ENCODE measurements at regions not wholly inside any gene's neighbourhood (a gene's known extent, or its start where the extent isn't known, plus 50 kb on each side); places are given as distances from the start of the nearest gene placed in this dataset.

GRCh38 chr1:91160363-91161075 is 138.7 kb upstream of the ZNF644 start:
- no peak for DNase-seq (ENCODE audit: low spot score)
- in situ Hi-C loops (cut with MboI; ENCODE audit: low pct_unique_long_range_greater_than_20kb, low sequenced_read_pairs, unreplicated experiment), result loop anchor here (25.0 kb wide), 1 partner anchor 448 kb away; the partner anchor contains the start of gene BARHL2
- no peak for TF ChIP-seq CTCF (IDR thresholded peaks at IDR 0.05; ENCODE audit: extremely low read depth, insufficient read depth, missing control alignments)

DNA sequence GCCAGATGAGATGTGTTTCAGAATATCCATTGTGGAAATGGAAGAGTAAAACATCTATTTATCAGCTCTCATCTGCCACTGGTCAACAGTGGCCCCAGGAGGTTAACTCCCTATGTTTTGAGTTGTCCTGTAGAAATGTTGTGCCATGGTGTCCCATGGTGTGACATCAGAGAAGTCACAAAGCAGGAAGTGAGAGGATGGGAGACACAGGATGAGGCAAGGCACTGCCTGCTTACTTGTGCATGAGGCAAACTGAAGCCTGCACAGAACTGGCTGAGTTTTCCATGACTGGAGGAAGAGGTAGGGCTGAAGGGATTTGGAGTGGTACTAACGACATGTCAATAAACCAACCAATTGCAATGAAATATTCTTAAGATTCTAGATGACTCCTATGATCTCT is 131.5 kb upstream of the ZNF644 start:
- TF ChIP-seq CTCF (IDR thresholded peaks at IDR 0.05; ENCODE audit: extremely low read depth, insufficient read depth, missing control alignments), result no peak
- in situ Hi-C loops (cut with MboI; ENCODE audit: low pct_unique_long_range_greater_than_20kb, low sequenced_read_pairs, unreplicated experiment), result loop anchor here (25.0 kb wide), 1 partner anchor 441 kb away; the partner anchor contains the start of gene BARHL2
- DNase-seq (ENCODE audit: low spot score), result no peak

GRCh38 chr1:91152331-91152730 is 130.5 kb upstream of the ZNF644 start:
- TF ChIP-seq CTCF (IDR thresholded peaks at IDR 0.05; ENCODE audit: extremely low read depth, insufficient read depth, missing control alignments), result no peak

GRCh38 chr1:91151702-91152101 is 129.9 kb upstream of the ZNF644 start:
- no peak for DNase-seq (ENCODE audit: low spot score)
- TF ChIP-seq CTCF (IDR thresholded peaks at IDR 0.05; ENCODE audit: extremely low read depth, insufficient read depth, missing control alignments), result no peak
- in situ Hi-C loops (cut with MboI; ENCODE audit: low pct_unique_long_range_greater_than_20kb, low sequenced_read_pairs, unreplicated experiment), result loop anchor here (25.0 kb wide), 1 partner anchor 439 kb away; the partner anchor contains the start of gene BARHL2

More at GRCh38 chr1:91152331-91152730, 130.5 kb upstream of the ZNF644 start:
- in situ Hi-C loops (cut with MboI; ENCODE audit: low pct_unique_long_range_greater_than_20kb, low sequenced_read_pairs, unreplicated experiment), result loop anchor here (25.0 kb wide), 1 partner anchor 440 kb away; the partner anchor contains the start of gene BARHL2
- DNase-seq (ENCODE audit: low spot score), result no peak

DNA sequence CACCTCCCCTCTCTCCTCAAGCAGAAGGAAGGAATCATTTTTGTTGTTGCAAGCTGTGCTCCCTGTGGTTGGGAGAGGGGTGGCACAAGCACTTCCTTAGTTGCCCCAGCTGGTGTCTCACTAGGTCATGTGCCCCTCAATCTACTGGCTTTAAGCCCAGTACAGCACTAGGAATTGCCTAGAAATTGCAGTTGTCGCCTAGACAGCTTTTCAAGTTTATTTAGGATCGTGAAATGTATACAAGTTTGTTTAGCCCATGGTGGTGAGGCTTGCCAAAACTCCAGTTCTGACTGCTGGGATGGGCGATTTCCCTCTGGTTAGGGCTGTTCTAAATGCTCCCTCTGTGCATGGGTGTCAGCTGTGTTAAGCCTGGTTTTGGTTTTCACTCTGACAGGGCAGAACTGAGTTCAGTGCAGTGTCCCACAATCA is 126.8 kb upstream of the ZNF644 start:
- in situ Hi-C loops (cut with MboI; ENCODE audit: low pct_unique_long_range_greater_than_20kb, low sequenced_read_pairs, unreplicated experiment), result no loop called here
- DNase-seq (ENCODE audit: low spot score), result no peak
- TF ChIP-seq CTCF (IDR thresholded peaks at IDR 0.05; ENCODE audit: extremely low read depth, insufficient read depth, missing control alignments), result no peak

DNA sequence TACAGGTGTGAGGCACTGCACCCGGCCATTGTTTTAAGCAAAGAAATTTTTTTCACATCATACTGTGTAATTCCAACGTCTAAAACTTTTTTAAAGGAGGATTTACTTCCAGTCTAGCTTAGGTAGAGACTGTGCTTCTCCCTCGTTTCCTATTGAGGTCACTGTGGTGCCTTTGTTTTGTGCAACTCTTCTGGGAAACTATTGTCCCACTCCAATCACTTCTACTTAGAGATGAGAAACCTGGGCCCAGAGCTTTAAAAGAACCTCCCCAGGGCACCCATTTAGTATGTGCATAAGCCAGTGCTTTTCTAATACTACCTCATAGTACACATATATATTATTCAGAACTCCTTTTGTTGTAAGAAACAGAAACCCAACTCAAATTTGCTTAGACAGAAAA is 120.0 kb upstream of the ZNF644 start:
- DNase-seq (ENCODE audit: low spot score), result no peak
- in situ Hi-C loops (cut with MboI; ENCODE audit: low pct_unique_long_range_greater_than_20kb, low sequenced_read_pairs, unreplicated experiment), result no loop called here
- no peak for TF ChIP-seq CTCF (IDR thresholded peaks at IDR 0.05; ENCODE audit: extremely low read depth, insufficient read depth, missing control alignments)

Measured in GM13977 (cell line).